ENCODE measurements at regions not wholly inside any gene's neighbourhood (a gene's known extent, or its start where the extent isn't known, plus 50 kb on each side); places are given as distances from the start of the nearest gene placed in this dataset.

DNA sequence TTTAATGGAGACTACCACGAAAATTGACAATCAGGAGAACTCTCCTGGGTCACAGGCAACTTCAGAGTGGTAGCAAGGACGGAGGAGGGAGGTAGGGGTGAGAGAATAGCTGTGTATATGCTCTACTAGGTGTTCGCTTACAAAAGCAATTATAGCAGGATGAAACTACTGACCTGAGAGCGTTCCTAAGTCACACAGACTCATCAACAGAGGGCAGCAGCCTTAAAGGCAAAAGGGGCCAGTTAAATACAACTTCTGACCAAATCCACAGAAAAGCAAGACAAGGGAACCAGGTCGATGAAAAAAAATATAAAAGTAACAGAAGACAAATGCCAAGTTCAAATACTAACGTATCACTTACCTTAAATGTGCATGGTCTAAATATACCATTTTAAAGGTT is 894.6 kb downstream of the PLOD2 start:
- Histone ChIP-seq H3K27me3 (replicated peaks; ENCODE audit: insufficient read depth, low read depth, low read length, poor library complexity) (no peaks in the 10 kb centered on the region), H3K9me3 (ENCODE audit: low read depth, low read length, poor library complexity, severe bottlenecking) (no peaks in the 10 kb centered on the region), H3K27ac (ENCODE audit: low read depth, low read length, poor library complexity, severe bottlenecking) (no peak overlapping the region), H3K36me3 (ENCODE audit: insufficient read depth, low read length, poor library complexity, severe bottlenecking) (no peaks in the 10 kb centered on the region), H3K4me1 (ENCODE audit: insufficient read depth, low read length, poor library complexity, severe bottlenecking) (no peaks in the 10 kb centered on the region), H3K4me3 (ENCODE audit: low read depth, low read length, poor library complexity, severe bottlenecking) (no peak overlapping the region)
- BruUV-seq (replicated peaks): no TSS peak
- intact Hi-C loops (cut with micrococcal nuclease; ENCODE audit: unreplicated experiment): no loop called here
- CTCF ChIA-PET: no interaction called here
- POLR2A ChIA-PET (ENCODE audit: low non-redundant PET): no interaction called here
- no peak for TF ChIP-seq EZH2 (IDR thresholded peaks at IDR 0.05; ENCODE audit: borderline replicate concordance, low read depth, low read length, poor library complexity, severe bottlenecking)
- TF ChIP-seq, protein P1, sequence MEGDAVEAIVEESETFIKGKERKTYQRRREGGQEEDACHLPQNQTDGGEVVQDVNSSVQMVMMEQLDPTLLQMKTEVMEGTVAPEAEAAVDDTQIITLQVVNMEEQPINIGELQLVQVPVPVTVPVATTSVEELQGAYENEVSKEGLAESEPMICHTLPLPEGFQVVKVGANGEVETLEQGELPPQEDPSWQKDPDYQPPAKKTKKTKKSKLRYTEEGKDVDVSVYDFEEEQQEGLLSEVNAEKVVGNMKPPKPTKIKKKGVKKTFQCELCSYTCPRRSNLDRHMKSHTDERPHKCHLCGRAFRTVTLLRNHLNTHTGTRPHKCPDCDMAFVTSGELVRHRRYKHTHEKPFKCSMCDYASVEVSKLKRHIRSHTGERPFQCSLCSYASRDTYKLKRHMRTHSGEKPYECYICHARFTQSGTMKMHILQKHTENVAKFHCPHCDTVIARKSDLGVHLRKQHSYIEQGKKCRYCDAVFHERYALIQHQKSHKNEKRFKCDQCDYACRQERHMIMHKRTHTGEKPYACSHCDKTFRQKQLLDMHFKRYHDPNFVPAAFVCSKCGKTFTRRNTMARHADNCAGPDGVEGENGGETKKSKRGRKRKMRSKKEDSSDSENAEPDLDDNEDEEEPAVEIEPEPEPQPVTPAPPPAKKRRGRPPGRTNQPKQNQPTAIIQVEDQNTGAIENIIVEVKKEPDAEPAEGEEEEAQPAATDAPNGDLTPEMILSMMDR (conservative IDR thresholded peaks at IDR 0.05; ENCODE audit: low read depth, low read length): no peak
- DNase-seq (ENCODE audit: low spot score): no peak

DNA sequence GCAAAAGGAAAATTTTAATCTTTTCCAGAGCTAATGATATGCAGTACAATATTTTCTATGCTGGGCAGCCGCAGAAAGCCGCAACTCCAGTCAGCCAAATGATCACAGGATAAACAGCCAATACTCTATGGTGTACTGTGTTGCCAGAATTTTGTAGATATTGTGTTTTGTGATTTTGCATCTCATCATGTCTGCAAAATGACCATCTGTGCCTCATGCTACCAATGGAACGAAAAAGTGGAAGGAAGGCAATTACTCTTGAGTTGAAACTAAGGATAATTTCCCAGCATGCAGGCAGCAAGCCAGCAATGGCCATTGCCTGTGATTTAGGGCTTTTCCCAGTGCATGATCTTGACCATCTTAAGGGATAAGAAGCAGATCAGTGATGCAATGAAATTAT is 891.9 kb downstream of the PLOD2 start:
- no TSS peak for BruUV-seq (replicated peaks)
- POLR2A ChIA-PET (ENCODE audit: low non-redundant PET): no interaction called here
- CTCF ChIA-PET: no interaction called here
- TF ChIP-seq EZH2 (IDR thresholded peaks at IDR 0.05; ENCODE audit: borderline replicate concordance, low read depth, low read length, poor library complexity, severe bottlenecking): no peak
- TF ChIP-seq, protein P1 (conservative IDR thresholded peaks at IDR 0.05; ENCODE audit: low read depth, low read length): no peak
- H3K9me3 ChIP-seq (ENCODE audit: low read depth, low read length, poor library complexity, severe bottlenecking): no peaks in the 10 kb centered on the region
- no peaks in the 10 kb centered on the region for H3K4me1 ChIP-seq (ENCODE audit: insufficient read depth, low read length, poor library complexity, severe bottlenecking)
- intact Hi-C loops (cut with micrococcal nuclease; ENCODE audit: unreplicated experiment): no loop called here
- H3K36me3 ChIP-seq (ENCODE audit: insufficient read depth, low read length, poor library complexity, severe bottlenecking): no peaks in the 10 kb centered on the region
- no peaks in the 10 kb centered on the region for H3K27me3 ChIP-seq (replicated peaks; ENCODE audit: insufficient read depth, low read depth, low read length, poor library complexity)
- no peak for DNase-seq (ENCODE audit: low spot score)
- H3K27ac ChIP-seq (ENCODE audit: low read depth, low read length, poor library complexity, severe bottlenecking): no peak overlapping the region
- no peak overlapping the region for H3K4me3 ChIP-seq (ENCODE audit: low read depth, low read length, poor library complexity, severe bottlenecking)

DNA sequence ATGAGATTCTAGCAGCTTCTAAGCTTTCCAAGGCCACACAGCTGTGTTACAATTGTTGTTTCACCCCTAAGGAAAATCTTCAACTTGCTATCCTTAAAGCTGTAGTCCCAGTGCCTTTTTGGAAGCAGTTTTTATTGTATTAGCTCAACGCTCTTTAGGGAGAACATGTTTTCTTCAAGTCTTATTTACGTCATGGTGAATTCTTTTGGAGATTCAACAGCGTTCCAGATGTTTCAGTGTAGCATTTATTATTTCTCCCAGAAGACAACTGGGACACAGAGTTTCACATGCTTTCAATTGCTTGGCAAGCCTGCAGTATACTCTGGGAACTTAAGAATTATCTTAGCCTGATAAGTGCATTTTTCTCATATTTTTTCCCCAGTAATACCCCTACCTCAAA is 888.3 kb downstream of the PLOD2 start:
- Histone ChIP-seq H3K9me3 (ENCODE audit: low read depth, low read length, poor library complexity, severe bottlenecking) (peaks cover 7% of the 10 kb centered on the region), H3K4me3 (ENCODE audit: low read depth, low read length, poor library complexity, severe bottlenecking) (no peak overlapping the region), H3K4me1 (ENCODE audit: insufficient read depth, low read length, poor library complexity, severe bottlenecking) (no peaks in the 10 kb centered on the region), H3K27ac (ENCODE audit: low read depth, low read length, poor library complexity, severe bottlenecking) (no peak overlapping the region), H3K27me3 (replicated peaks; ENCODE audit: insufficient read depth, low read depth, low read length, poor library complexity) (no peaks in the 10 kb centered on the region), H3K36me3 (ENCODE audit: insufficient read depth, low read length, poor library complexity, severe bottlenecking) (no peaks in the 10 kb centered on the region)
- BruUV-seq (replicated peaks): no TSS peak
- DNase-seq (ENCODE audit: low spot score): no peak
- intact Hi-C loops (cut with micrococcal nuclease; ENCODE audit: unreplicated experiment): no loop called here
- no peak for TF ChIP-seq EZH2 (IDR thresholded peaks at IDR 0.05; ENCODE audit: borderline replicate concordance, low read depth, low read length, poor library complexity, severe bottlenecking)
- TF ChIP-seq, protein P1 (conservative IDR thresholded peaks at IDR 0.05; ENCODE audit: low read depth, low read length): no peak
- ChIA-PET POLR2A (ENCODE audit: low non-redundant PET) (no interaction called here), CTCF (no interaction called here)

Measured in A673 (cell line).